Renal cortical epithelial cell (primary cell): ENCODE measurements at regions not wholly inside any gene's neighbourhood (a gene's known extent, or its start where the extent isn't known, plus 50 kb on each side); places are given as distances from the start of the nearest gene placed in this dataset.
"Not testable (repeated sequence)": the region's sequence is repeated elsewhere in the genome, so short reads cannot be mapped to it uniquely, and the experiment has no call there.

ENCODE experiments used
- DNase-seq: peaks from one replicate; pipeline ENCODE4 v3.0.0-alpha.2; 2011; ENCODE audit warnings: low read depth

DNA sequence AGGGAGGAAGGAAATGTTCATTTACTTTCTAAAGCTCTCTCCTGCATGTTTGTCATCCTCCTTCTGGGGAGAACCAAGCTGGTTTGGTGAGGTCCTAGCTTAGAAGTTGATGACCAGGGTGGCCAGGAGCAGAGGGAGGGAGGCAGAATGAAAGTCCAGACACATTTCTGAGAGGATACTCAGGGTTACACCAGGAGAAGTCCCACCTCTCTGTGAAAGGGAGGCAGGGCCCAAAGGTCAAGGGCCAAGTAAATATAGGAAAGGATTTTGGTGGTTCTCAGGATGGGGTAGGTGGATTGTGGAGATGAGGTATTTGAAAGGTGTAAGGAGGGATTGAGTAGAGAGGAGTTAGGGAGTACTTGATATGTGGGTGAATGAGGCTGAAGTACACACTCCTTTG is 58.0 kb upstream of the FBXO11 start:
- no peak for DNase-seq

DNA sequence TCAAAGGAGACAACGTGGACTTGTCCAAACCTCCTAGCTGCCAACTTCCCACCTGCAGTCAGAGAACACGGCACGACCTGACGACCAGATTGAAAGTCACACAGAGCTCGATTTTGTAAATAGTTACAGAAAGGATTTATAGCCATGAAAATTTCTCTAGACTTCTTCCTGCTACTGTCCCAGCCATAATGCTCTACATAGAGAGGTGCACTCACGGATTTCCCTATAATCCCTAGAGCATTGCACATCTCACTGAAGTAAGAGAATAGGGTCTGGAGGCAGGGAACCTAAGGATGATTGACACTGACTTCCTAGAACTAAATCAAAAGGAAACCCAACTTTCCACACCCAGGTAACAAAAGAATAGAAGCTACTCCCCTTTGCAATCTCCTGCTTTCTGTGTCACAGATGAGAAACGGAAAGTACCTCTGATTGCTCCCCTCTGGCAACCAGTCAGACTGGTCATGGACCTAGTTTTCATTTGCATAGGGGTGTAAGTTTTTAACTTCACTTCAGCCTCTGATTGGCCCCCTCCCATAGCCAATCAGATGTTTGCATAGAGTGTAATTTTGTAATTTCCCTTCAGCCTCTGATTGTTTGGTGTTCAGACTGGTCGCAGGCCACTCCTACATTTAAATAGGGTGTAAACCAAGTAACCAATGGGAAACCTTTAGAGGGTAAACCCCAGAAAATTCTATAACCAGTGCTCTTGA is 58.6 kb upstream of the FBXO11 start:
- DNase-seq = peak; percentile 4

DNA sequence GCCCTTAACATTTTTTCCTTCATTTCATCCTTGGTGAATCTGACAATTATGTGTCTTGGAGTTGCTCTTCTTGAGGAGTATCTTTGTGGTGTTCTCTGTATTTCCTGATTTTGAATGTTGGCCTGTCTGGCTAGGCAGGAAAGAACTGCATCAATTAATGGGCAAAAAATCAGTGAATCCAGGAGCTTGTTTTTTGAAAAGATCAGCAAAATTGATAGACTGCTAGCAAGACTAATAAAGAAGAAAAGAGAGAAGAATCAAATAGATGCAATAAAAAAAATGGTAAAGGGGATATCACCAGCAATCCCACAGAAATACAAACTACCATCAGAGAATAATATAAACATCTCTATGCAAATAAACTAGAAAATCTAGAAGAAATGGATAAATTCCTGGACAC is 70.4 kb upstream of the FBXO11 start:
- DNase-seq = not testable (repeated sequence)

DNA sequence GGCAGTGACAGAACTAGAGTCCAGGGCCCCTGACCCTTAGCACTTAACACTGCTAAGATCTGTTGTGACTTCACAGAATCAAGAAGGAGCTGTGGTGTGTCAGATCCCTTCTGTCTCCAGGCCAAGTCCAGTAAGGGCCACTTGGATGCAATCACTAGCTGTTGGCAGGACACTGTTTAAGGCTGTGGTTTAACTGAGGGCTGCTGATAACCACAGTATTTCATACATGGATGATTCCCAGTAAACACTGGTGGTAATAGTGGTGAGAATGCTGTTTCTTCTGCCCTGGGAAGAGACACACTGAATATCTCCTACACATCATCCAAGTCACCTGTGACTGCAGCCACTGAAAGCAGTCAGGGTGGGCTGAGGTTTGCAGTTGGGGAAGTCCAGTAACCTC is 77.7 kb upstream of the FBXO11 start:
- peak; percentile 92 for DNase-seq

DNA sequence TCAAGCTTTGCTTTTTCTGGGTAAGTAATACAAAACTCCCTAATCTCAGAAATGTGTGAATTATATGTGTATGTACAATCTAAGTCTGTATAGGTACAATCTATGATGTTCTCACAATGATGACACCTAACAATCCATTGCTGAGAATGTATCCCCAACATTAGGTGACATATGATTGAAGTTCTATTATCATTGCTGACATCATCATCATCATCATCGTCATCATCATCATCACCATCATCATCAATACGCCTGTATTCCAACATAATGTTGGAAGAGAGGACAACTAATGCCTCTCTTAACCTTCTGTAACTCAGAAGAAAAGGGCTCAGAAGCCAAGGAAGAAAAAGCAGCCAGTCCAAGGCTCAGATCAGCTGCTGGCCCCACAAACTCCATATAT is 84.2 kb upstream of the FBXO11 start:
- no peak for DNase-seq

DNA sequence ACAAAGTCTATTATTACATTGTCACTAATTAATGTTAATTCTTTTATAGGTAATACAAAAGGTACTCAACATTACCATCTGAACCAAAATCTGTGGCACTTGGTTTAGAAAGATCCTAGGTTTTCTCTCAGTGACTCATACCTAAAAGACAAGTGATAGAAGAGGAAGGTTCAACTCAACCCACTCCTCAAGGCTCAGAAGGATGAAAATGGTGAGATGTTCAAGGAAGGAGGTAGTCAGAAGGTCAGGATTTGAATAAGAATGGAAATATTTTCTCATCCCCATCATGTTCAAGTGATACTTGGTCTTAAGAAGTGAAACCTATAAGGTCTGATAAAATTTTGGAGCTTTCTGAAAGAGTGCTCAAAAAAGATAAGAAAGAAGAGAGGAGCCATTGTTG is 86.4 kb upstream of the FBXO11 start:
- no peak for DNase-seq

DNA sequence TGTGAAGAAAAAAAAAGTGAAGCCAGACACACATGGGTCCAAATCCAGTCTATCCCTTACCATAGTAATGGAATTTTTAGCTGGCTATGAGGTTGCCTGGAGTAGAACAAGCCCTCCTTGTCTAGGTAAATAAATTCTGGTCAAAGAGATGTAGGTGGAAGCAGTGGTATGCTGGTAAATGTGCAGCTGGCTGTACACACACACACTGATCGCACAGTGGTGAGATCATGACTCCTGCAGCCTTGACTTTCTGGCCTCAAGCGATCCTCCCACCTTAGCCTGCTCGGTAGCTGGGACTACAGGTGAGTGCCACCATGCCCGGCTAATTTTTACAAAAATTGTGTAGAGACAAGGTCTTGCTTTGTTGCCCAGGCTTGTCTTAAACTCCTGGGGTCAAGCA is 90.5 kb upstream of the FBXO11 start:
- DNase-seq = no peak

DNA sequence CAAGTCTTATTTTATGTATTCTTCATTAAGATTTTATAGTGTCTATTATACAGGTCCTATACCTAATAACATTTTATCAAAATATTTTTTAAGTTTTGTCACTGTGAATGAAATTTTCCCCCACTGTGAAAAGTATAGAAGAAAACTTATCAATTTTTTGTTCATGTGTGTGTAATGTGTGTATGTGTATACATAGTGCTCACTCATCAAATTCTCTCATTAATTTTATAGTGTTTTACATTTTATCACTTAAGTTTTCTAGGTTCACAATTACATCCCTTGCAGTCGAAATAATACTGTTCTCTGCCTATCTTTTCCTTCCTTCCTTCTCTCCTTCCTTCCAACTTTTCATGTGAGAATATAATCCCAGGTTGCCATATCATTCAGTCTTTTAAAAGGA is 93.2 kb upstream of the FBXO11 start:
- no peak for DNase-seq

DNA sequence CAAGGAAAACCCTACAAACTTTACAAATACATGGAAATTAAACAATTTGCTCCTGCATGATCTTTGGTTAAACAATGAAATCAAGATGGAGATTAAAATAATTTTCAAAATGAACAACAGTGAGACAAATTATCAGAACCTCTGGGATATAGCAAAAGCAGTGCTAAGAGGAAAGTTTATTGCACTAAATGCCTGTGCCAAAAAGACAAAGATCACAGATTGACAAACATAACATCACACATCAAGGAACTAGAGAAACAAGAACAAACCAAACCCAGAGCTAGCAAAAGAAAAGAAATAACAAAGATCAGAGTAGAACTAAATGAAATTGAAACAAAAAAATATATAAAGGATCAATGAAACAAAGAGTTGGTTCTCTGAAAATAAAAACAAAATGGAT is 95.2 kb upstream of the FBXO11 start:
- no peak for DNase-seq

DNA sequence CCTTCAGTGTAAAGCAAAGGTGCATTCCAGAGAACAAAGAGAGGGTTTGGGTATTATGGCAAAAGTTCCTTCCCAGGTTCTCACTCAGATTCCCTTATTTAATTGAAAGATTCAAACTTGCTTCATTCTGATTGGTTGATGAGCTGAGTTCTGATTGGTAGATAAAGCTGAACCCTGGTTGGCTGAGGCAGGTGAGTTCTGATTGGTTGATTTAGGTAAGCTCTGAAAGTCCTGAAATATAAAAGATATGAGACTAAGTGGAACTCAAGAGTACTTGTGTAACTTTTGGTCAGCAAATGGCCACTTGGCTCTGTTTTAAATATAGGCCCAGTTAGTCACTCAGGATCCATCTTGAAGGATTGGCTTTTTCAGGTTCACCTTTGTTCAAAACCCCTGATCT is 99.8 kb upstream of the FBXO11 start:
- no peak for DNase-seq

DNA sequence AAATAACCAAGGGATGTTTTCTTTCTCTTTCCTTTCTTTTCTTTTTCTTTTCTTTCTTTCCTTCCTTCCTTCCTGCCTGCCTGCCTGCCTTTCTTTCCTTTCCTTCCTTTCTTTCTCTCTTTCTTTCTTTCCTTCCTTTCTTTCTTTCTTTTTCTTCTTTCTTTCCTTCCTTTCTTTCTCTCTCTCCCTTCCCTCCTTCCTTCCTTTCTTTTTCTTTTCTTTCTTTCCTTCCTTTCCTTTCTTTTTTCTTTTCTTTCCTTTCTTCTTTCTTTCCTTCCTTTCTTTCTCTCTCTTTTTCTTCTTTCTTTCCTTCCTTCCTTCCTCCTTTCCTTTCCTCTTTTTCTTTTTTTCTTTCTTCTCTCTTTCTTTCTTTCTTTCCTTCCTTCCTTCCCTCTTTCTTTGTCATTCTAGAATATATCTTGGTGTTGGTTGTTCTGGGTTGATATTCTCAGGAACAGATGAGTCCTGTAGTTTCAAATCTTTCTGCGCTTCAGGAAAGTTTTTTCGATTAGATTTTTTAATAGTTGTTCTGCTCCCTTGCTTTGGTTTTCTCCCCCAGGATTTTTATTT is 101.5 kb upstream of the FBXO11 start:
- DNase-seq = no peak

DNA sequence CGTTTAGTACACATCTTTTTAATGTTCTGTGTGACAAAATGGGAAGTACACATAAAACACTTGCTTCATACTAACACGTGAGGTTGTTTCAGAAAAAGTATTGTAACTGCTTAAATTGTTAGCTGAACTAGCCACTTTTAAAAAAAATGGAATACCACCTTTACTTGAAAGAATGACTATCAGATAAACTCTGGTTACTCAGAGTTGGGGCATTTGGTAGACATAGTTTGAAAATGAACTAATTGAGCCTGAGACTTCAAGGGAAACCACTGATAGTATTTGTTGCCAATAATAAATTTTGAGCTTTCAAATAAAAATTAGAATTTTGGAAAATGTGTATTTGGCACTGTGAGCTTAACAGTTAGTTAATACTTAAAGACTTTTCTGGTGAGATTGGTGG is 103.0 kb upstream of the FBXO11 start:
- no peak for DNase-seq

DNA sequence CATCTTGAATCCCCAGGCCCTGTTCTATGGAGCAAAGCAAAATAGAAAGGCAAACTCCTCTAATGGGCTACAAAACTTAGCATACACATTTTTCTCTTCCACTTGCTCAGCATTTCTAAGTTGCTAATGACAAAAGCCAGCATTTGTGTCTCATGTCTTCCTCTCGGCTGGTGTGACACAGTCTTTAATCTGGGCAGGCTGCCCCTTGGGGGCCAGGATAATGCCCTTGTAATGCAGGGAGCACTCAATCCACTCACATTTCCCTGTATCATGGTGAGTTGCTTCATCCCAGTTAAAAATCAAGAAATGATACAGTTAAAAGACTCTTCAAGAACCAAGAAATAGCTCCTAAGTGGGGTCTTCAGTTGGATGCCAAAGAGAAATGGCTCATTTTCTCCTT is 109.1 kb upstream of the FBXO11 start:
- DNase-seq = no peak

DNA sequence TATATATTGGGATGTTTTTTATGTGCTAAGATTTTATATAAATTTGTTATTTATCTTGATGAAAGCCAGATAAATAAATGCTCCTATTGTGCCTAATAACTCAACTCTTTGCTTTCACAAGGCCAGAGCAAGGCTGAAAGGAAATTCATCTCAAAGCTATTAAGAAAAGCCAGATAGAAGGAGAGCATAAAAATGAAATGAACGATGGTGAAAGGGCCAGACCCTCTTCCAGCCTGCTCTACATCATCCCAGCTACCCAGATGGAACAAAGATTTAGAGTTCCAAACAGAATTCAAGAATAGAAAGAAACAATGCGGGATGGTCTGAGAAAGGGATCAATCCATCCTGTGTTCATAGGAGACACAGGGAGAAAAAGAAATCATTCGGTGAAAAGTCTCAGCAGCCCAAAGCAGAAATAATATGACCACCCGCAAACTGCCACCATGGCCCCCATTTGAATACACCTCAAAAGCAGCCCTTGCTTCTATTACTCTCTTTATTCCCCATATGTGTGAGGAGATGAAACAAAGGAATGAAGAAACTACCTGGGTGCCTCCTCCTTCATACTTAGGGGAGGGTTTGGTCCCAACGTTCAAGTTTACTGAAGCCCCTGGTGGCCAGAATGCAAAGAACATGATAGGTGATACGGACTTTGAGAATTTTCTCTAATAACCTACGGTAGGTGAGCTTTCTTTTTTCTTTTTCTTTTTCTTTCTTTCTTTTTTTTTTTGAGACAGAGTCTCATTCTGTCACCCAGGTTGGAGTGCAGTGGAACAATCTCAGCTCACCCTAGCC is 110.1 kb upstream of the FBXO11 start:
- no peak for DNase-seq

DNA sequence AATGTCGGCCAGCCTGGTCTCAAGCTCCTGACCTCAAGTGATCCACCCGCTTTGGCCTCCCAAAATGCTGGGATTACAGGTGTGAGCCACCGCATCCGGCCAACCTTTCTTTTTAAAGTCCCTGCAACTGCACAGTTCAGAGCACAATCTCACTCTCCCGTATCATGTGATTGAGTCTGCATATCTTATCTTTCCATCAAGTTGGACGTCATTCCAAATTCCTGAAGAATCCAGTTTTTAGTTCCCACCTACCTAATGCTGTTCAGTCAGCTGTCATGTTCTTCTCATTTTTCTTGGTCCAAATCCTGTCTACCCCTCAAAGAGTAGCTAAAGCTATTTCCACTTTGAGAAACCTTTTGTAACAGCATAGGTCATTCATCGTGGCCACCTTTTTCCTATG is 110.8 kb upstream of the FBXO11 start:
- no peak for DNase-seq

DNA sequence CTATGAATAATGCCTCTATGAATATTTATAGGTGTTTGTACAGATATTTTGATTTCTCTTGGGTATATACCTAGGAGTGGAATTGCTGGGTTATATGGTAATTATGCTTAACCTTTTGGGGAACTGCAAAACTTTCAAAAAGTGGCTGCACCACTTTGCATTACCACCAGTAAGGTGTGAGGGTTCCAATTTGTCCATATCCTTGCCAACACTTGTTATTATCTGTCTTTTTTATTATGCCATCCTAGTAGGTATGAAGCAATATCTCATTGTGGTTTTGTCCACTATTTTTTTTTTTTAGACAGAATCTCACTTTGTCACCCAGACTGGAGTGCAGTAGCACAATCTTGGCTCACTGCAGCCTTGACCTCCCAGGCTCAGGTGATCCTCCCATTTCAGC is 112.2 kb upstream of the FBXO11 start:
- no peak for DNase-seq

DNA sequence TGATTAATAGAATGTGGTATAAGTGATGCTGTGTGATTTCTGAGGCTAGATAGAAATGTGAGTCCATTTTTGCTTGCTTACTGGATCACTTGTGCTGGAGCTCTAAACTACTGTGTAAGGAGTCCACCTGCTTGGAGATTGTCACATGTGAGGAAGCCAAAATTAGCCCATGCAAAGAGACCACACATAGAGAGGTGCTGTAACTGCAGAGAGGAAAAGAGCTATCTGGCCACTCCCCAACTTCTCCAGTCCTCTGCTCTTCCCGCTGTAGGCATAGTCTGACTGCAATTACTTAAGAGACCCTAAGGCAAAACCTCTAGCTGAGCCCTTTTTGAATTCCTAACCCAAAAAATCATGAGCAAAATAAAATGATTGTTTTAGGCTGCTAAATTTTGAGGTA is 120.6 kb upstream of the FBXO11 start:
- no peak for DNase-seq

DNA sequence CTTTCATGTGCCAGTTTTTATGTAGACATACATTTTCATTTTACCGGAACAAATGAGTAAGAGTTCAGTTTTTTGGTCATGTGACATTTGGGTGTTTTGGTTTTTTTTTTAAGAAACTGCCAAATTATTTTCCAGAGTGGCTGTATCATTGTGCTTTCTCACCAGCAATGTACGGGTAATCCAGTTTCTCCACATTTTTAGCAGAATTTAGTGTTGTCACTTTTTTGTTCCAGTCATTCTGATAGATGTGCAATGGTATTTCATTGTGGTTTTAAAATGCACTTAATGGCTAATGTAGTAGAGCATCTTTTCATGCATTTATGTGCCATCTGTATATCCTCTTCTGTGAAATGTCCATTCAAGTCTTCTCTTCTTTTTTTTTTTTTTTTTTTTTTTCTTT is 126.5 kb upstream of the FBXO11 start:
- DNase-seq = no peak

DNA sequence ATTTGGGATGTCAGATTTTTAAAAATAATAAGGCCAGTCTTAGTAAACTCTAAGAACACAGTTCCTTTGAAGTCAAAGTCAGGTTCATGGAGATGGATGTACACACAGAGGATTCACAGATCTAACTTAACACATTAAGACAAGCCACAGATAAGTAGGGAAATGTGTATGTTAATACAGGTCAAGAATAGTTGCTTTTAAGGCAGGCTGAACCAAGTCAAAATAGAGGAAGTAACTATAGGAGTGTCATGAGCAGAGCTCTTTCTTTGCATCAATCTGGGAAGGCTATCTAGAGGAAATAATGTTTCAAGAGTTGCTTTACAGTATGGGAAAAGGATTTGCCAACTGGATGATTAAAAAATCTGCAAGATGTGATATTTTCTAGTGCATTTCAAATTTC is 128.0 kb upstream of the FBXO11 start:
- no peak for DNase-seq

DNA sequence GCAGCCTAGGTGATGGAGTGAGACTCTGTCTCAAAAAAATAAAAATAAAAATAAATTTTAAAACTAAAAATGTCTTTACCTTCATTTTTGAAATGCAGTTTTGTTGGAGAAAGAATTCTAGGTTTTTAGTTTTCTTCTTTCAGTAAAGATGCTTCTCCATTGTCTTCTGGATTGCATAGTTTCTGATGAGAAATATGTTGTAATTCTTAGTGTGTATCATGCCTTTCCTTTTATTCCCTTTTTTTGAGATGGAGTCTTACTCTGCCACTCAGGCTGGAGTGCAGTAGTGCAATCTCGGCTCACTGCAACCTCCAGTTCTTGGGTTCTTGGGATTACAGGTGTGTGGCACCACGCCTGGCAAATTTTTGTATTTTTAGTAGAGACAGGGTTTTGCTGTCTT is 130.0 kb upstream of the FBXO11 start:
- no peak for DNase-seq

DNA sequence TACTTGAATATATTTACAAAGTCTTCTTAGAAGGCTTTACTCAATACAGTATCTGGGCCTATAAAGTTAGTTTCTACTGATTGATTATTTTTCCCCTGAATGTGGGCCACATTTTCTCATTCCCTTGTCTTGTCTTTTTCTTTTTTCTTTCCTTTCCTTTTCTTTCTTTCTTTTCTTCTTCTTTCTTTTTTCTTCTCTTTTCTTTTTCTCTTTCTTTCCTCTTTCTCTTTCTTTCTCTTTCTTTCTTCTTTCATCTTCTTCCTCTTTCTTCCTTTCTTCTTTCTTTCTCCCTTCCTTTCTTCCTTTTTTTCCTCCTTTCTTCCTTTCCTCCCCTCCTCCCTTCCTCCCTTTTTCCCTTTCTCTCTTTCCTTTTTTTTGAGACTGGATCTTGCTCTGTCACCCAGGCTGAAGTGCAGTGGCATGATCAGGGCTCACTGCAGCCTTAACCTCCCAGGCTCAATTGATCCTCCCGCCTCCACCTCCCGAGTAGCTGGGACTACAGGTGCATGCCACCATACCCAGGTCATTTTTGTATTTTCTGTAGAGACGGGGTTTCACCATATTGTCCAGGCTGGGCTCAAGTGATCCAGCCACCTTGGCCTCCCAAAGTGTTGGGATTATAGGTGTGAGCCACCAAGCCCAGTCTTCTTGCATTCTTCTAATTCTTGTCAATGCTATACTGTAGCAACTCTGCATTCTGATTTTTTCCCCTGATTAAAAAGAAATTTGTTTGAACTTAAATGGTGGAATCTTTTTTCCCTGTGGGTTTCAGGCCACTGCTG is 133.1 kb upstream of the FBXO11 start:
- DNase-seq = no peak

DNA sequence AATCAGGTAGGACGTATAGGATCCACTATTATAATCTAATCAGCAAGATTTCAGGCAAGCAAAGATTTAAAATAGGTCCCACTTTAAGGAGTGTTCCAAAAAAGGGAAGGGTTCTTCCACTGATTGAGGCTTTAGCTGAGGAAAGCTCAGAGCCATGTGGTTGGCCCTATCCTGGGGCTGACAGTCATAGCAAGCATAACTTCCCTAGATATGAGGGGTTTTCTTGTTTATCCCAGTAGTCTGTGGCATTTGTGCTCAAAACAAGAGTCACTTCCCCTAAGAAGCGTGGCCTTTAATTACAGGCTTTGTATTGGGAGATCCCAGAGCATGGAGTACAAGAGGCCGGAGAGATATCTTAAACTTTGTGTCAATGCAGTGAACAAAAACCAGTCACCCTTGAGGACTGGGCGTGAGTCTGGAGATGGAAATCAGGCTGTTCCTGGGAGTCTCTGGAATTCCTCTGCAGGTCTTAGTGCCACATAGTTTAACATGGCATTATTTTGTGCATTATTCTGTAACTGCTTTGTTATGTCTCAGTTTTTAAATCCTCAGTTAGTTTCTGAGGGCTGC is 136.9 kb upstream of the FBXO11 start:
- DNase-seq = no peak
